ENCODE measurements at regions not wholly inside any gene's neighbourhood (a gene's known extent, or its start where the extent isn't known, plus 50 kb on each side); places are given as distances from the start of the nearest gene placed in this dataset.

DNA sequence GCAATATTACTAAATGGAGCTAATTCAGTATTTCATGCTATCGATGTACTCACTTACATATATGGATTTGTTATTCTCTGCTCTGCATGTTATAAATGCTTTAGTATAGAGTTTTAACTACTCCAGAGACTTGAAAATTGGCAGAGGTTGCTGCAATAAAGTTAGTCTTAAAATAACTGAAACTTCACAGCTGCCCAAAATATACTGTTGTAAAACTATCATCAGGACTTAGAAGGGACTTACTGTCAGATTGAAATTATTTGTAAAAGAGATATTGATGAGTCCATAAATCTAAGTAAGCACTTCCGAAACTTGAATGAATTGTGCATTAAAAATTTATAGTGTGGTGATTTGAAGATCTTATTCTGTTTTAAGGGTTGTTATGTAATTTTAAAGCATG lies 1178.2 kb upstream of the PCDH20 start:
- Histone ChIP-seq H3K4me1 (ENCODE audit: insufficient read depth) (no peaks in the 10 kb centered on the region), H3K4me3 (no peak overlapping the region), H3K9me3 (ENCODE audit: low read depth) (no peaks in the 10 kb centered on the region), H4K20me1 (ENCODE audit: insufficient read depth, poor library complexity, severe bottlenecking) (no peaks in the 10 kb centered on the region), H2AFZ (no peak overlapping the region), H3K9me2 (replicated peaks; ENCODE audit: insufficient read depth) (no peaks in the 10 kb centered on the region), H3K36me3 (replicated peaks; ENCODE audit: insufficient read depth, low read depth) (no peaks in the 10 kb centered on the region), H3K4me2 (no peak overlapping the region), H3K79me2 (no peaks in the 10 kb centered on the region), H3K27ac (no peak overlapping the region), H3K27me3 (no peaks in the 10 kb centered on the region)
- 56% methylated on average over 2 of the region's 2 CpGs for WGBS (ENCODE audit: low lambda C conversion rate, missing lambda C conversion rate)
- DNase-seq (ENCODE audit: low spot score) = no peak
- TF ChIP-seq EZH2 (IDR thresholded peaks at IDR 0.05; ENCODE audit: borderline replicate concordance) = no peak
- TF ChIP-seq, protein P1, sequence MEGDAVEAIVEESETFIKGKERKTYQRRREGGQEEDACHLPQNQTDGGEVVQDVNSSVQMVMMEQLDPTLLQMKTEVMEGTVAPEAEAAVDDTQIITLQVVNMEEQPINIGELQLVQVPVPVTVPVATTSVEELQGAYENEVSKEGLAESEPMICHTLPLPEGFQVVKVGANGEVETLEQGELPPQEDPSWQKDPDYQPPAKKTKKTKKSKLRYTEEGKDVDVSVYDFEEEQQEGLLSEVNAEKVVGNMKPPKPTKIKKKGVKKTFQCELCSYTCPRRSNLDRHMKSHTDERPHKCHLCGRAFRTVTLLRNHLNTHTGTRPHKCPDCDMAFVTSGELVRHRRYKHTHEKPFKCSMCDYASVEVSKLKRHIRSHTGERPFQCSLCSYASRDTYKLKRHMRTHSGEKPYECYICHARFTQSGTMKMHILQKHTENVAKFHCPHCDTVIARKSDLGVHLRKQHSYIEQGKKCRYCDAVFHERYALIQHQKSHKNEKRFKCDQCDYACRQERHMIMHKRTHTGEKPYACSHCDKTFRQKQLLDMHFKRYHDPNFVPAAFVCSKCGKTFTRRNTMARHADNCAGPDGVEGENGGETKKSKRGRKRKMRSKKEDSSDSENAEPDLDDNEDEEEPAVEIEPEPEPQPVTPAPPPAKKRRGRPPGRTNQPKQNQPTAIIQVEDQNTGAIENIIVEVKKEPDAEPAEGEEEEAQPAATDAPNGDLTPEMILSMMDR (IDR thresholded peaks at IDR 0.05; ENCODE audit: poor library complexity) = no peak
- no peak for TF ChIP-seq EZH2phosphoT487 (IDR thresholded peaks at IDR 0.05; ENCODE audit: low read depth, severe bottlenecking, unreplicated experiment)

DNA sequence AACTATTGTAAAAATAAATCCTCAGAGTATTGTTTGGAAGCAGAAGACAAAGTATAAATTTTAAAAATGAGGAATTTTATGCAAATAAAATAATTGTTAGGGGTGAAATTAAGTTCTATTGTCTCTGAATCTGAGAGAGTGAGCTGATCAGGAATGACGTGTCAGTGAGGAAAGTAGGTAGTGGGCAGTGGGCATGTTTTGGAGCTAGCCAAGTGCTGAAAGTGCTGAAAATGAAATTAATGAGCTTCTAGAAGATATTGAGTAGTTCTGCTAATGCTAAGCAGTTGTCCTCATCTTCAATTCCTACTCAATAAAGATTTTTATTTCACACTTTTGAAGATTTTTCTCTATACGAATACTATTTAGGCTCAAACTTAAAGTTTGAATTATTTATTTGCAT lies 1167.8 kb upstream of the PCDH20 start:
- 61% methylated on average over 2 of the region's 2 CpGs for WGBS (ENCODE audit: low lambda C conversion rate, missing lambda C conversion rate)
- Histone ChIP-seq H3K9me2 (replicated peaks; ENCODE audit: insufficient read depth) (no peaks in the 10 kb centered on the region), H2AFZ (no peak overlapping the region), H3K27ac (no peak overlapping the region), H3K4me1 (ENCODE audit: insufficient read depth) (no peaks in the 10 kb centered on the region), H3K9me3 (ENCODE audit: low read depth) (no peaks in the 10 kb centered on the region), H4K20me1 (ENCODE audit: insufficient read depth, poor library complexity, severe bottlenecking) (no peaks in the 10 kb centered on the region), H3K27me3 (no peaks in the 10 kb centered on the region), H3K4me2 (no peak overlapping the region), H3K36me3 (replicated peaks; ENCODE audit: insufficient read depth, low read depth) (no peaks in the 10 kb centered on the region), H3K4me3 (no peak overlapping the region), H3K79me2 (no peaks in the 10 kb centered on the region)
- no peak for TF ChIP-seq EZH2 (IDR thresholded peaks at IDR 0.05; ENCODE audit: borderline replicate concordance)
- TF ChIP-seq EZH2phosphoT487 (IDR thresholded peaks at IDR 0.05; ENCODE audit: low read depth, severe bottlenecking, unreplicated experiment) = no peak
- TF ChIP-seq, protein P1 (IDR thresholded peaks at IDR 0.05; ENCODE audit: poor library complexity) = no peak
- DNase-seq (ENCODE audit: low spot score) = no peak

DNA sequence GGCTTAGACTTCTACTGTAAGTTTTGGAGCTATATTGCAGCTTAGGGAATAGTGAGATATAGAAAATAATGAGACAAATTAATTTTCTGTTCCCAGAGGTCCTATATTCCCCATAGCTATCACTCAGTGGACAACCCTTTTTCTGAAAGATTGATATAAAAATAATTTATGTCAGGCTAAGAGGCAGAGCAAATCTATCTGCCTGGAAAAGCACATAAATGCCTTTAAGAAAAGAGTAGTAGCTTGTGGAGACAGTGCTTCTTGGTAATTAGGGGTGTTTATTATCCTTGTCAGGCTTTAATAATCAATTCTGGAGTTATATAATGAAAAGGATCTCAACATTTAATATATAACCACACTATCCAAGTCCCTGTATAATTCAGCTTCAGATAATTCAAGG lies 1162.8 kb upstream of the PCDH20 start:
- no peaks in the 10 kb centered on the region for H4K20me1 ChIP-seq (ENCODE audit: insufficient read depth, poor library complexity, severe bottlenecking)
- H3K27ac ChIP-seq = no peak overlapping the region
- H3K4me2 ChIP-seq = no peak overlapping the region
- H3K79me2 ChIP-seq = no peaks in the 10 kb centered on the region
- H3K9me2 ChIP-seq (replicated peaks; ENCODE audit: insufficient read depth) = no peaks in the 10 kb centered on the region
- no peak overlapping the region for H2AFZ ChIP-seq
- no peaks in the 10 kb centered on the region for H3K36me3 ChIP-seq (replicated peaks; ENCODE audit: insufficient read depth, low read depth)
- H3K4me3 ChIP-seq = no peak overlapping the region
- no peaks in the 10 kb centered on the region for H3K4me1 ChIP-seq (ENCODE audit: insufficient read depth)
- DNase-seq (ENCODE audit: low spot score) = no peak
- TF ChIP-seq EZH2 (IDR thresholded peaks at IDR 0.05; ENCODE audit: borderline replicate concordance) (no peak), EZH2phosphoT487 (IDR thresholded peaks at IDR 0.05; ENCODE audit: low read depth, severe bottlenecking, unreplicated experiment) (no peak)
- TF ChIP-seq, protein P1 (IDR thresholded peaks at IDR 0.05; ENCODE audit: poor library complexity) = no peak
- no peaks in the 10 kb centered on the region for H3K9me3 ChIP-seq (ENCODE audit: low read depth)
- H3K27me3 ChIP-seq = no peaks in the 10 kb centered on the region

DNA sequence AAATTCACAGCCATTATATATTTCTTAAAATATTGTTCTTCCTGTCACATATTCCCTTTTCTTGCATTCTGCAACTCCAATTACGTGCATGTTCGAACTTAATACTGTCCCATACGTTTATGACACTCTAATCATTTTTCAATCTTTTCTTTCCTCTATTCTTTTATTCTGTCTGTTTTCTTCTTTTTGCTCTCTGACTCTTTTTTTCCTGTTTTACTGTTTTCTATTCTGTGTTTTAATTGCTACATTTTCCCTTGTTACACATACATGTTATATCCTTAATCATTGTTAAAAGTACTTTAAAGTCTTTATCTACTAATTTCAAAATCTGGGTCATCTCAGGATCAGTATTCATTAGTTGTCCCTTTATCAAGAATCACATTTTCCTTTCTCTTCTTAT lies 1149.1 kb upstream of the PCDH20 start:
- no peaks in the 10 kb centered on the region for H3K79me2 ChIP-seq
- H3K27me3 ChIP-seq = no peaks in the 10 kb centered on the region
- no peaks in the 10 kb centered on the region for H3K4me1 ChIP-seq (ENCODE audit: insufficient read depth)
- no peaks in the 10 kb centered on the region for H4K20me1 ChIP-seq (ENCODE audit: insufficient read depth, poor library complexity, severe bottlenecking)
- H3K27ac ChIP-seq = no peak overlapping the region
- no peaks in the 10 kb centered on the region for H3K36me3 ChIP-seq (replicated peaks; ENCODE audit: insufficient read depth, low read depth)
- H3K9me2 ChIP-seq (replicated peaks; ENCODE audit: insufficient read depth) = no peaks in the 10 kb centered on the region
- H2AFZ ChIP-seq = no peak overlapping the region
- no peak for DNase-seq (ENCODE audit: low spot score)
- TF ChIP-seq EZH2 (IDR thresholded peaks at IDR 0.05; ENCODE audit: borderline replicate concordance) (no peak), EZH2phosphoT487 (IDR thresholded peaks at IDR 0.05; ENCODE audit: low read depth, severe bottlenecking, unreplicated experiment) (no peak)
- TF ChIP-seq, protein P1 (IDR thresholded peaks at IDR 0.05; ENCODE audit: poor library complexity) = no peak
- no peak overlapping the region for H3K4me2 ChIP-seq
- 95% methylated on average over 3 of the region's 3 CpGs for WGBS (ENCODE audit: low lambda C conversion rate, missing lambda C conversion rate)
- H3K4me3 ChIP-seq = no peak overlapping the region
- H3K9me3 ChIP-seq (ENCODE audit: low read depth) = no peaks in the 10 kb centered on the region

Measured in hepatocyte (in vitro differentiated cells).